Esophagus squamous epithelium (tissue), 4 donors: ENCODE measurements at regions not wholly inside any gene's neighbourhood (a gene's known extent, or its start where the extent isn't known, plus 50 kb on each side); places are given as distances from the start of the nearest gene placed in this dataset.

Experiments
- POLR2A ChIP-seq, 4 donors: fragments of 450-650 bp; IDR thresholded peaks; one replicate each; pipeline ENCODE4 v1.6.1; 2017; ENCODE audit warnings: antibody characterized with exemption in 4 of 4, mild to moderate bottlenecking in 4 of 4, moderate library complexity in 3 of 4
- TF ChIP-seq, protein P1 (sequence below), 6 experiments: fragments of 450-650 bp in 4 of 6; fragments of 200-600 bp in 2 of 6; sonication (generic) in 2 of 6; IDR thresholded peaks; one replicate each; pipeline ENCODE4 v1.5.1; 2016 to 2019; ENCODE audit warnings: antibody characterized with exemption in 6 of 6, mild to moderate bottlenecking in 4 of 6, moderate library complexity in 4 of 6

DNA sequence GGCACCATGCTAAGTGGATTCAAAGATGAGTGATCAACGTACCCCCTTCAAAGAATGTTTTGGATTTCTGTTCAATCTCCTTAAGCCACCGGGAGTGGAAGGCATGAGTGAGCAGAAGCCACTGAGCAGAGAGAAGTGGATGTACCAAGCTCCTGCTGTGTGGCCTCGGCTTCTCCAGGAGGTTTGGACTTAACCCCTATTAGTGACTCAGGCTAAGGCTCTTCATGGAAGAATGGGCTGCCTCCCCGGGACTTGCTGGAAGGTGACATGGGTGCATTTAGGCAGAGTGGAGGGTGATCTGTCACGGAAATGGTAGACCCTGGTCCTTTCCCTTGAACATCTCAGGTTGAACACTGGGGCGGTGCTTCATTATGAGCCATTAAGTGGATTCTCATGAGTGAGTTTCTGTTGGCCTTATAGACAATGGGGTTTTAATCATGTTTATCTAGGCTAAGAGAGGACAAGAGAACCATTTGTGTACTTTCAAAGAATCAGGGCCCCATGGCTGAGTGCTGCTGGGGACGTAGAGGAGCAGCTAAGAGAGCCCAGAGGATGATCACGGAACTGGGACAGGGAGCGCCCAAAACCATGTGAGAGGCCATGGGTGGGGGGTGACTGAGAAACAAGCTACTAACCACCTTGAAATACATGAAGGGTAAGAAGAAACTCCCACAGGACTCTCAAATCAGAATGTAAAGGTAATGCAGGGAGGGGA lies 62.2 kb downstream of the HES1 start:
- TF ChIP-seq, protein P1, sequence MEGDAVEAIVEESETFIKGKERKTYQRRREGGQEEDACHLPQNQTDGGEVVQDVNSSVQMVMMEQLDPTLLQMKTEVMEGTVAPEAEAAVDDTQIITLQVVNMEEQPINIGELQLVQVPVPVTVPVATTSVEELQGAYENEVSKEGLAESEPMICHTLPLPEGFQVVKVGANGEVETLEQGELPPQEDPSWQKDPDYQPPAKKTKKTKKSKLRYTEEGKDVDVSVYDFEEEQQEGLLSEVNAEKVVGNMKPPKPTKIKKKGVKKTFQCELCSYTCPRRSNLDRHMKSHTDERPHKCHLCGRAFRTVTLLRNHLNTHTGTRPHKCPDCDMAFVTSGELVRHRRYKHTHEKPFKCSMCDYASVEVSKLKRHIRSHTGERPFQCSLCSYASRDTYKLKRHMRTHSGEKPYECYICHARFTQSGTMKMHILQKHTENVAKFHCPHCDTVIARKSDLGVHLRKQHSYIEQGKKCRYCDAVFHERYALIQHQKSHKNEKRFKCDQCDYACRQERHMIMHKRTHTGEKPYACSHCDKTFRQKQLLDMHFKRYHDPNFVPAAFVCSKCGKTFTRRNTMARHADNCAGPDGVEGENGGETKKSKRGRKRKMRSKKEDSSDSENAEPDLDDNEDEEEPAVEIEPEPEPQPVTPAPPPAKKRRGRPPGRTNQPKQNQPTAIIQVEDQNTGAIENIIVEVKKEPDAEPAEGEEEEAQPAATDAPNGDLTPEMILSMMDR (IDR thresholded peaks at IDR 0.05), result no peak
- TF ChIP-seq POLR2A (IDR thresholded peaks at IDR 0.05), result no peak
